T-cell (primary cell): ENCODE measurements at regions not wholly inside any gene's neighbourhood (a gene's known extent, or its start where the extent isn't known, plus 50 kb on each side); places are given as distances from the start of the nearest gene placed in this dataset.
"Not testable (repeated sequence)": the region's sequence is repeated elsewhere in the genome, so short reads cannot be mapped to it uniquely, and the experiment has no call there.

Experiments
- ATAC-seq, 4 experiments: fragments of 200-7000 bp in 3 of 4; fragments of 150-1000 bp in 1 of 4; cut with Tn5 transposase; replicated peaks in 1 of 4; 1 replicate in 3 of 4; 2 replicates in 1 of 4; pipeline ENCODE4 v1.10.0; 2021; ENCODE audit warnings: moderate library complexity in 3 of 4, mild to moderate bottlenecking in 2 of 4, moderate number of reproducible peaks in 1 of 4
- CTCF ChIA-PET, 2 donors: fragments of 300-600 bp; sonication (Branson Sonifier 250); formaldehyde crosslinking; loops; one replicate each; lab custom pipeline; 2022; ENCODE audit warnings: antibody characterized with exemption in 2 of 2; lab: Charles Lee
- POLR2A ChIA-PET, 2 donors: fragments of 300-600 bp; sonication (Branson Sonifier 250); formaldehyde crosslinking; loops; one replicate each; lab custom pipeline; 2022; ENCODE audit warnings: antibody characterized with exemption in 2 of 2; lab: Charles Lee
- DNase-seq, 35 experiments: peaks; one replicate each; pipeline versions ENCODE4 v3.0.0 to v3.0.0-alpha.2; 2013 to 2023
- H3K27ac ChIP-seq: one replicate; pipeline ENCODE4 v1.5.1; 2013; ENCODE audit warnings: low read length
- H3K27me3 ChIP-seq, 2 experiments: replicated peaks in 1 of 2; 1 replicate in 1 of 2; 2 replicates in 1 of 2; pipeline versions ENCODE4 v1.6.1 to v1.7.0; 2013; ENCODE audit warnings: low read length in 1 of 2, mixed read lengths in 1 of 2; ENCODE audit not compliant: control insufficient read depth in 2 of 2, insufficient read depth in 2 of 2; ENCODE audit errors: extremely low read depth in 1 of 2
- H3K36me3 ChIP-seq, 2 donors: 1 replicate in 1 of 2; 2 replicates in 1 of 2; pipeline versions ENCODE4 v1.6.1 to v1.7.0; 2013; ENCODE audit warnings: low read length in 1 of 2; ENCODE audit not compliant: control insufficient read depth in 2 of 2, insufficient read depth in 1 of 2; ENCODE audit errors: extremely low read depth in 1 of 2
- H3K4me1 ChIP-seq, 2 experiments: 1 replicate in 1 of 2; 2 replicates in 1 of 2; pipeline versions ENCODE4 v1.6.1 to v1.7.0; 2013; ENCODE audit warnings: low read length in 2 of 2, mixed read lengths in 1 of 2; ENCODE audit not compliant: insufficient read depth in 2 of 2, control insufficient read depth in 1 of 2; ENCODE audit errors: extremely low read depth in 1 of 2
- H3K4me3 ChIP-seq, 2 donors: 1 replicate in 1 of 2; 2 replicates in 1 of 2; pipeline versions ENCODE4 v1.5.1 to v1.7.0; 2013; ENCODE audit warnings: mild to moderate bottlenecking in 2 of 2, low read length in 1 of 2, moderate library complexity in 1 of 2; ENCODE audit not compliant: control insufficient read depth in 1 of 2; ENCODE audit errors: extremely low read depth in 1 of 2
- H3K9me3 ChIP-seq: 2 replicates; pipeline ENCODE4 v1.7.0; 2013
- H3K27ac Mint-ChIP-seq, 2 donors: one replicate each; pipeline ENCODE4 v1.8.0; 2020 to 2021; ENCODE audit warnings: mild to moderate bottlenecking in 2 of 2, mixed read lengths in 2 of 2
- H3K27me3 Mint-ChIP-seq, 2 donors: one replicate each; pipeline ENCODE4 v1.8.0; 2021 to 2022; ENCODE audit warnings: mixed read lengths in 2 of 2
- H3K36me3 Mint-ChIP-seq: one replicate; pipeline ENCODE4 v1.8.0; 2021; ENCODE audit warnings: mixed read lengths
- H3K4me1 Mint-ChIP-seq, 3 donors: one replicate each; pipeline ENCODE4 v1.8.0; 2020 to 2022; ENCODE audit warnings: mixed read lengths in 3 of 3, mild to moderate bottlenecking in 1 of 3
- H3K4me3 Mint-ChIP-seq, 3 donors: one replicate each; pipeline ENCODE4 v1.8.0; 2020 to 2022; ENCODE audit warnings: mild to moderate bottlenecking in 3 of 3, mixed read lengths in 3 of 3, moderate library complexity in 3 of 3
- H3K9me3 Mint-ChIP-seq, 3 donors: one replicate each; pipeline ENCODE4 v1.8.0; 2020 to 2022; ENCODE audit warnings: mixed read lengths in 3 of 3
- WGBS: methylation state at CpG from one replicate; pipeline ENCODE4 v1.1.5; 2013; ENCODE audit warnings: missing lambda C conversion rate; ENCODE audit not compliant: insufficient coverage; 5-methylcytosine and 5-hydroxymethylcytosine counted together

DNA sequence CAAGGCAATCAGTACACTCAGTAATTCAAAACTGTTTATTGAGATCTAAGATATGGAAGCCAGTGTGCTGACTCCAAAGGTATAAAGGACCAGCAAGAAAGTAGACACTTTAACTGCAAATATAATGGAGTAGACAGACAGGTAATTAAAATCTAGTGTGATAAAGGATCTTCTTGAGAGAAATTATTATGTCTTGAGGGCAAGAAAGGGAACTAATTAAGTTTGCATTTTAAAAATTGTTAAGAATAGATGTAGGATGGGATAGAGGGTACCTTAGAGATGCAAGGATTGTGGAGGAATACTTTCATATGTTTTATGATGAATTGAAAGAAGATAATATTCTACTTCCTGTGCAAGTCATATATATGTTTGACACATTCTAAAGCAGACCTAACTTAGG is 825.3 kb downstream of the LTN1 start:
- DNase-seq: no peak
- ATAC-seq: no peak
- Mint-ChIP-seq H3K27me3 (no peaks in the 10 kb centered on the region), H3K4me1 (no peaks in the 10 kb centered on the region), H3K4me3 (no peak overlapping the region), H3K36me3 (no peaks in the 10 kb centered on the region), H3K9me3 (peaks cover 0 to 10% (median 8%) of the 10 kb centered on the region in 3 donors), H3K27ac (no peak overlapping the region)
- ChIA-PET CTCF (no interaction called here), POLR2A (no interaction called here)
- Histone ChIP-seq H3K9me3 (no peaks in the 10 kb centered on the region), H3K4me1 (no peaks in the 10 kb centered on the region), H3K27me3 (no peaks in the 10 kb centered on the region), H3K27ac (no peak overlapping the region), H3K4me3 (no peak overlapping the region), H3K36me3 (no peaks in the 10 kb centered on the region)

DNA sequence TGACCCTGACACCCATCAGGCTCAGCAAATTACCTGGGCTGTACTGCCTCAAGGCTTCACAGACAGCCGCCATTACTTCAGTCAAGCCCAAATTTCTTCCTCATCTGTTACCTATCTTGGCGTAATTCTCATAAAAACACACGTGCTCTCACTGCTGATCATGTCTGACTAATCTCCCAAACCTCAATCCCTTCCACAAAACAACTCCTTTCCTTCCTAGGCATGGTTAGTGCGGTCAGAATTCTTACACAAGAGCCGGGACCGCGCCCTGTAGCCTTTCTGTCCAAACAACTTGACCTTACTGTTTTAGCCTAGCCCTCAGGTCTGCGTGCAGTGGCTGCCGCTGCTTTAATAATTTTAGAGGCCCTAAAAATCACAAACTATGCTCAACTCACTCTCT is 828.2 kb downstream of the LTN1 start:
- H3K36me3 ChIP-seq, H3K27ac ChIP-seq, CTCF ChIA-PET, H3K4me1 Mint-ChIP-seq, POLR2A ChIA-PET, H3K4me1 ChIP-seq, H3K9me3 ChIP-seq, H3K27ac Mint-ChIP-seq, H3K27me3 ChIP-seq, H3K36me3 Mint-ChIP-seq, H3K27me3 Mint-ChIP-seq, H3K4me3 Mint-ChIP-seq, ATAC-seq, H3K4me3 ChIP-seq, DNase-seq: not testable (repeated sequence)
- WGBS: 82% methylated on average over 7 of the region's 9 CpGs
- H3K9me3 Mint-ChIP-seq: peaks cover 0 to 15% (median 10%) of the 10 kb centered on the region in 3 donors

- CTCF ChIA-PET, POLR2A ChIA-PET: not testable (repeated sequence)
These were observed 830.6 kb downstream of the LTN1 start for GRCh38 chr21:28162052-28162451.

DNA sequence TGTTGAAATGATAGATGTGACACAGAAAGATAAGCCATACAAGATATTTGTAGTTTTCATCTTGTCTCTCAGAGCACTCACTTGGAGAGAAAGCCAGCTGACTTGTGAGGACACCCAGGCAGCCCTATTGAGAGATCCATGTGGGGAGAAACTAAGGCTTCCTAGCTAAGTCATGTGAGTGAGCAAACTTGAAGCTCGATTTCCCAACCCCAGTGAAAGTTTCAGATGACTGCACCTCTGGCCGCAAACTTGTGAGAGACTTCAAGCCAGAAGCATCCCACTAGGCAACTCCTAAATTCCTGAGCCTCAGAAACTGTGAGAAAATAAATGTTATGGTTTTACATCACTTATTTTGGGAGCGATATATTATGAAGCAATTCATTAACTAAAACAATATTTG is 832.3 kb downstream of the LTN1 start:
- ATAC-seq: no peak
- H3K27ac Mint-ChIP-seq: no peak overlapping the region
- ChIA-PET POLR2A (no interaction called here), CTCF (interaction anchor here (0.6 to 1.1 kb wide), 2 partner anchors 451 to 585 kb away, joined by 3 read pairs; no protein-coding TSS in a partner anchor)
- H3K36me3 Mint-ChIP-seq: no peaks in the 10 kb centered on the region
- no peak for DNase-seq
- H3K4me3 ChIP-seq: no peak overlapping the region
- WGBS: no CpG with 5 or more reads among the region's 3 CpGs
- H3K4me1 Mint-ChIP-seq: no peaks in the 10 kb centered on the region
- H3K27me3 Mint-ChIP-seq: no peaks in the 10 kb centered on the region
- peaks cover 0 to 15% (median 10%) of the 10 kb centered on the region in 3 donors for H3K9me3 Mint-ChIP-seq
- no peaks in the 10 kb centered on the region for H3K36me3 ChIP-seq
- H3K4me1 ChIP-seq: no peaks in the 10 kb centered on the region
- H3K27me3 ChIP-seq: no peaks in the 10 kb centered on the region
- no peaks in the 10 kb centered on the region for H3K9me3 ChIP-seq
- H3K4me3 Mint-ChIP-seq: no peak overlapping the region
- no peak overlapping the region for H3K27ac ChIP-seq

More at GRCh38 chr21:28162052-28162451, 830.6 kb downstream of the LTN1 start:
- not testable (repeated sequence) for H3K9me3 ChIP-seq, H3K4me3 Mint-ChIP-seq, H3K27me3 Mint-ChIP-seq, H3K27ac ChIP-seq, H3K4me3 ChIP-seq, H3K27me3 ChIP-seq, H3K36me3 Mint-ChIP-seq, H3K36me3 ChIP-seq, H3K27ac Mint-ChIP-seq, H3K4me1 Mint-ChIP-seq, DNase-seq, H3K4me1 ChIP-seq, ATAC-seq
- peaks cover 0 to 15% (median 10%) of the 10 kb centered on the region in 3 donors for H3K9me3 Mint-ChIP-seq
- WGBS: 94% methylated on average over 10 of the region's 15 CpGs

- DNase-seq (no peak), ATAC-seq (no peak)
- no peaks in the 10 kb centered on the region for H3K27me3 ChIP-seq
- H3K4me1 Mint-ChIP-seq: no peaks in the 10 kb centered on the region
- H3K4me1 ChIP-seq: no peaks in the 10 kb centered on the region
- no peak overlapping the region for H3K4me3 Mint-ChIP-seq
- no peaks in the 10 kb centered on the region for H3K36me3 ChIP-seq
- ChIA-PET CTCF (interaction anchor here in 1 of 2 donors (1.1 kb wide), 1 partner anchor 586 kb away, joined by 3 read pairs; no protein-coding TSS in a partner anchor), POLR2A (no interaction called here)
- no peak overlapping the region for H3K4me3 ChIP-seq
- no peaks in the 10 kb centered on the region for H3K9me3 ChIP-seq
- no peaks in the 10 kb centered on the region for H3K27me3 Mint-ChIP-seq
- H3K27ac Mint-ChIP-seq: no peak overlapping the region
- H3K36me3 Mint-ChIP-seq: no peaks in the 10 kb centered on the region
- H3K9me3 Mint-ChIP-seq: peaks cover 0 to 15% (median 4%) of the 10 kb centered on the region in 3 donors
- no peak overlapping the region for H3K27ac ChIP-seq
- no CpG with 5 or more reads among the region's 3 CpGs for WGBS
These were observed 833.3 kb downstream of the LTN1 start for GRCh38 chr21:28159396-28159795.

- H3K4me3 Mint-ChIP-seq: no peak overlapping the region
- CTCF ChIA-PET: no interaction called here
- POLR2A ChIA-PET: no interaction called here
- H3K36me3 Mint-ChIP-seq: no peaks in the 10 kb centered on the region
- H3K9me3 Mint-ChIP-seq: peaks cover 0 to under 1% (median 0%) of the 10 kb centered on the region in 3 donors
- H3K4me1 Mint-ChIP-seq: no peaks in the 10 kb centered on the region
- H3K27me3 Mint-ChIP-seq: no peaks in the 10 kb centered on the region
- Histone ChIP-seq H3K27me3 (no peaks in the 10 kb centered on the region), H3K27ac (no peak overlapping the region), H3K9me3 (no peaks in the 10 kb centered on the region), H3K4me3 (no peak overlapping the region), H3K36me3 (no peaks in the 10 kb centered on the region), H3K4me1 (no peaks in the 10 kb centered on the region)
- DNase-seq (no peak), ATAC-seq (no peak)
- H3K27ac Mint-ChIP-seq: no peak overlapping the region
- no CpG with 5 or more reads among the region's 6 CpGs for WGBS
These were observed 836.1 kb downstream of the LTN1 start for GRCh38 chr21:28156590-28156989.

- WGBS: no CpG with 5 or more reads among the region's 4 CpGs
- no peak overlapping the region for H3K27ac ChIP-seq
- Mint-ChIP-seq H3K27me3 (no peaks in the 10 kb centered on the region), H3K27ac (no peak overlapping the region), H3K9me3 (peaks cover 0 to 7% (median 0%) of the 10 kb centered on the region in 3 donors), H3K36me3 (no peaks in the 10 kb centered on the region), H3K4me3 (no peak overlapping the region), H3K4me1 (no peaks in the 10 kb centered on the region)
- no peaks in the 10 kb centered on the region for H3K9me3 ChIP-seq
- no peak for ATAC-seq
- no peaks in the 10 kb centered on the region for H3K36me3 ChIP-seq
- POLR2A ChIA-PET: no interaction called here
- DNase-seq: no peak
- no peaks in the 10 kb centered on the region for H3K4me1 ChIP-seq
- CTCF ChIA-PET: no interaction called here
- H3K27me3 ChIP-seq: no peaks in the 10 kb centered on the region
- no peak overlapping the region for H3K4me3 ChIP-seq
These were observed 838.6 kb downstream of the LTN1 start for GRCh38 chr21:28154121-28154520.
